ENCODE measurements at regions not wholly inside any gene's neighbourhood (a gene's known extent, or its start where the extent isn't known, plus 50 kb on each side); places are given as distances from the start of the nearest gene placed in this dataset.
"Not testable (repeated sequence)": the region's sequence is repeated elsewhere in the genome, so short reads cannot be mapped to it uniquely, and the experiment has no call there.

DNA sequence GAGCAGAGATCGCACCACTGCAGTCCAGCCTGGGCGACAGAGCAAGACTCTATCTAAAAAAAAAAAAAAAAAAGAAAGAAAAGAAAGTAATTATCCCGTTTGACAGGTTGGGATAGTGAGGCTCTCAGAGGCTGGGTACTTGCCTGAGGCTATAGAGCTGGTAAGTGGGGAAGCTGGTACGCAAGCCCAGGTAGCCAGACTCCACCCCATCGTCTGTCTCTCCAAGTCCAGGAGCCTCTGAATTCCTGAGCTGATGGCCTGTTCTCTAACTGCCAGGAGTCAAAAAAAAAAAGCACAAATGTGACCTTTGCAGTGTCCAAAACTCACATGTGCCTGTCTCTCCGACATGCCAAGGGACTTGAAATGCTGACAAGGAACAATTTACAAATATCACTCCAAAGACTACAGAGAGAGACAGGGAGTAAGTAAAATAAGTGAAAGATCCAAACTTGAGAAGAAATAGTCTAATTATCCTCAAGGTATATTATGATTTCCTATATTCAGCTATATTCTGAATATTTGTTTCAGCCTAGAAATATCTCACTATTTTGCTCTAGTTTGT, 109.1 kb upstream of the SCAF8 start:
- H3K27ac ChIP-seq (ENCODE audit: low read depth in 2 of 2, low read length in 1 of 2), result no peak overlapping the region
- 81% methylated on average over 6 of the region's 6 CpGs for WGBS (ENCODE audit: low lambda C conversion rate)
- H2AFZ ChIP-seq (ENCODE audit: low read depth), result no peak overlapping the region
- H4K20me1 ChIP-seq (ENCODE audit: insufficient read depth), result no peaks in the 10 kb centered on the region
- CTCF ChIA-PET, result no interaction called here
- no peaks in the 10 kb centered on the region for H3K36me3 ChIP-seq (replicated peaks in 1 of 2; ENCODE audit: control insufficient read depth in 1 of 2, insufficient read depth in 2 of 2, low read length in 1 of 2)
- H3K9me3 ChIP-seq, result no peaks in the 10 kb centered on the region
- no peaks in the 10 kb centered on the region for H3F3A ChIP-seq (replicated peaks; ENCODE audit: insufficient read depth)
- no peak overlapping the region for H3K4me3 ChIP-seq (ENCODE audit: low read depth in 2 of 2, low read length in 1 of 2)
- H3K79me2 ChIP-seq (ENCODE audit: insufficient read depth), result no peaks in the 10 kb centered on the region
- no peak for DNase-seq
- H3K4me2 ChIP-seq, result no peak overlapping the region
- TF ChIP-seq RXRA (IDR thresholded peaks at IDR 0.05; ENCODE audit: borderline replicate concordance, low read depth) (no peak), POLR2AphosphoS5 (IDR thresholded peaks at IDR 0.05; ENCODE audit: low read depth, low read length) (no peak)
- no peaks in the 10 kb centered on the region for H3K4me1 ChIP-seq (ENCODE audit: control insufficient read depth in 1 of 2, insufficient read depth in 2 of 2, low read depth in 1 of 2, low read length in 1 of 2)
- no peaks in the 10 kb centered on the region for H3K27me3 ChIP-seq (ENCODE audit: insufficient read depth)
- POLR2A ChIA-PET, result no interaction called here
- H3K9me2 ChIP-seq, result no peaks in the 10 kb centered on the region
- no peak overlapping the region for H3K9ac ChIP-seq

- CTCF ChIA-PET, result interaction anchor here (0.6 kb wide), 1 partner anchor 1600 kb away, joined by 3 read pairs; no protein-coding TSS in a partner anchor
- POLR2A ChIA-PET; H3K79me2 ChIP-seq (ENCODE audit: insufficient read depth): not testable (repeated sequence)
Observed at GRCh38 chr6:154624727-154625126, 108.5 kb upstream of the SCAF8 start.

GRCh38 chr6:154625721-154626120, 107.5 kb upstream of the SCAF8 start:
- no peak overlapping the region for H3K4me2 ChIP-seq
- H3K9ac ChIP-seq, result no peak overlapping the region
- CTCF ChIA-PET, result no interaction called here
- H3K36me3 ChIP-seq (replicated peaks in 1 of 2; ENCODE audit: control insufficient read depth in 1 of 2, insufficient read depth in 2 of 2, low read length in 1 of 2), result no peaks in the 10 kb centered on the region
- no peaks in the 10 kb centered on the region for H3K9me3 ChIP-seq
- H3K4me1 ChIP-seq (ENCODE audit: control insufficient read depth in 1 of 2, insufficient read depth in 2 of 2, low read depth in 1 of 2, low read length in 1 of 2), result no peaks in the 10 kb centered on the region
- no peaks in the 10 kb centered on the region for H3F3A ChIP-seq (replicated peaks; ENCODE audit: insufficient read depth)
- H3K27ac ChIP-seq (ENCODE audit: low read depth in 2 of 2, low read length in 1 of 2), result no peak overlapping the region
- no peaks in the 10 kb centered on the region for H3K27me3 ChIP-seq (ENCODE audit: insufficient read depth)
- no peak overlapping the region for H2AFZ ChIP-seq (ENCODE audit: low read depth)
- WGBS (ENCODE audit: low lambda C conversion rate), result 86% methylated on average over 3 of the region's 3 CpGs
- TF ChIP-seq ELF1 (IDR thresholded peaks at IDR 0.05) (no peak), ZBTB33 (IDR thresholded peaks at IDR 0.05; ENCODE audit: borderline replicate concordance, low read depth) (no peak), TCF12 (IDR thresholded peaks at IDR 0.05) (no peak), FOXM1 (IDR thresholded peaks at IDR 0.05; ENCODE audit: low read depth) (no peak), MEF2A (IDR thresholded peaks at IDR 0.05; ENCODE audit: borderline replicate concordance, low read depth) (no peak), GABPA (IDR thresholded peaks at IDR 0.05; ENCODE audit: low read depth) (no peak), NRF1 (IDR thresholded peaks at IDR 0.05; ENCODE audit: low read depth, low read length) (no peak), FOXJ3 (CRISPR knock-in tag; IDR thresholded peaks at IDR 0.05) (no peak), NFIC (IDR thresholded peaks at IDR 0.05; ENCODE audit: borderline replicate concordance) (no peak), CHD2 (IDR thresholded peaks at IDR 0.05; ENCODE audit: low read length, partially characterized antibody) (no peak), EZH2phosphoT487 (IDR thresholded peaks at IDR 0.05; ENCODE audit: borderline replicate concordance, low read depth) (no peak), RXRA (IDR thresholded peaks at IDR 0.05; ENCODE audit: borderline replicate concordance, low read depth) (no peak)
- TF ChIP-seq, protein P1, sequence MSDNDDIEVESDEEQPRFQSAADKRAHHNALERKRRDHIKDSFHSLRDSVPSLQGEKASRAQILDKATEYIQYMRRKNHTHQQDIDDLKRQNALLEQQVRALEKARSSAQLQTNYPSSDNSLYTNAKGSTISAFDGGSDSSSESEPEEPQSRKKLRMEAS (IDR thresholded peaks at IDR 0.05; ENCODE audit: low read depth), result no peak
- TF ChIP-seq, protein P2, sequence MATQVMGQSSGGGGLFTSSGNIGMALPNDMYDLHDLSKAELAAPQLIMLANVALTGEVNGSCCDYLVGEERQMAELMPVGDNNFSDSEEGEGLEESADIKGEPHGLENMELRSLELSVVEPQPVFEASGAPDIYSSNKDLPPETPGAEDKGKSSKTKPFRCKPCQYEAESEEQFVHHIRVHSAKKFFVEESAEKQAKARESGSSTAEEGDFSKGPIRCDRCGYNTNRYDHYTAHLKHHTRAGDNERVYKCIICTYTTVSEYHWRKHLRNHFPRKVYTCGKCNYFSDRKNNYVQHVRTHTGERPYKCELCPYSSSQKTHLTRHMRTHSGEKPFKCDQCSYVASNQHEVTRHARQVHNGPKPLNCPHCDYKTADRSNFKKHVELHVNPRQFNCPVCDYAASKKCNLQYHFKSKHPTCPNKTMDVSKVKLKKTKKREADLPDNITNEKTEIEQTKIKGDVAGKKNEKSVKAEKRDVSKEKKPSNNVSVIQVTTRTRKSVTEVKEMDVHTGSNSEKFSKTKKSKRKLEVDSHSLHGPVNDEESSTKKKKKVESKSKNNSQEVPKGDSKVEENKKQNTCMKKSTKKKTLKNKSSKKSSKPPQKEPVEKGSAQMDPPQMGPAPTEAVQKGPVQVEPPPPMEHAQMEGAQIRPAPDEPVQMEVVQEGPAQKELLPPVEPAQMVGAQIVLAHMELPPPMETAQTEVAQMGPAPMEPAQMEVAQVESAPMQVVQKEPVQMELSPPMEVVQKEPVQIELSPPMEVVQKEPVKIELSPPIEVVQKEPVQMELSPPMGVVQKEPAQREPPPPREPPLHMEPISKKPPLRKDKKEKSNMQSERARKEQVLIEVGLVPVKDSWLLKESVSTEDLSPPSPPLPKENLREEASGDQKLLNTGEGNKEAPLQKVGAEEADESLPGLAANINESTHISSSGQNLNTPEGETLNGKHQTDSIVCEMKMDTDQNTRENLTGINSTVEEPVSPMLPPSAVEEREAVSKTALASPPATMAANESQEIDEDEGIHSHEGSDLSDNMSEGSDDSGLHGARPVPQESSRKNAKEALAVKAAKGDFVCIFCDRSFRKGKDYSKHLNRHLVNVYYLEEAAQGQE (IDR thresholded peaks at IDR 0.05; ENCODE audit: low read depth, low read length), result no peak
- no peaks in the 10 kb centered on the region for H3K79me2 ChIP-seq (ENCODE audit: insufficient read depth)
- DNase-seq, result no peak
- POLR2A ChIA-PET, result no interaction called here
- H3K9me2 ChIP-seq, result no peaks in the 10 kb centered on the region
- no peak overlapping the region for H3K4me3 ChIP-seq (ENCODE audit: low read depth in 2 of 2, low read length in 1 of 2)
- no peaks in the 10 kb centered on the region for H4K20me1 ChIP-seq (ENCODE audit: insufficient read depth)

More at GRCh38 chr6:154624727-154625126, 108.5 kb upstream of the SCAF8 start:
- not testable (repeated sequence) for H3K9me2 ChIP-seq; H3K9ac ChIP-seq; H3K9me3 ChIP-seq; DNase-seq; H2AFZ ChIP-seq (ENCODE audit: low read depth); H3K36me3 ChIP-seq (replicated peaks in 1 of 2; ENCODE audit: control insufficient read depth in 1 of 2, insufficient read depth in 2 of 2, low read length in 1 of 2); H3K4me2 ChIP-seq; H3K27ac ChIP-seq (ENCODE audit: low read depth in 2 of 2, low read length in 1 of 2); H3K4me3 ChIP-seq (ENCODE audit: low read depth in 2 of 2, low read length in 1 of 2); H3F3A ChIP-seq (replicated peaks; ENCODE audit: insufficient read depth); H3K27me3 ChIP-seq (ENCODE audit: insufficient read depth); H4K20me1 ChIP-seq (ENCODE audit: insufficient read depth); H3K4me1 ChIP-seq (ENCODE audit: control insufficient read depth in 1 of 2, insufficient read depth in 2 of 2, low read depth in 1 of 2, low read length in 1 of 2)
- 72% methylated on average over 2 of the region's 2 CpGs for WGBS (ENCODE audit: low lambda C conversion rate)
